Vagina (tissue), 2 donors: ENCODE measurements at regions not wholly inside any gene's neighbourhood (a gene's known extent, or its start where the extent isn't known, plus 50 kb on each side); places are given as distances from the start of the nearest gene placed in this dataset.

Experiments used
- POLR2A ChIP-seq, 2 donors: fragments of 450-650 bp; IDR thresholded peaks; one replicate each; pipeline ENCODE4 v1.6.1; 2017; ENCODE audit warnings: antibody characterized with exemption in 2 of 2, mild to moderate bottlenecking in 2 of 2, moderate library complexity in 2 of 2
- TF ChIP-seq, protein P1 (sequence below), 3 experiments: fragments of 450-650 bp in 2 of 3; fragments of 200-600 bp in 1 of 3; sonication (generic) in 1 of 3; IDR thresholded peaks; one replicate each; pipeline ENCODE4 v1.5.1; 2017 to 2019; ENCODE audit warnings: antibody characterized with exemption in 3 of 3, mild to moderate bottlenecking in 2 of 3, moderate library complexity in 2 of 3

DNA sequence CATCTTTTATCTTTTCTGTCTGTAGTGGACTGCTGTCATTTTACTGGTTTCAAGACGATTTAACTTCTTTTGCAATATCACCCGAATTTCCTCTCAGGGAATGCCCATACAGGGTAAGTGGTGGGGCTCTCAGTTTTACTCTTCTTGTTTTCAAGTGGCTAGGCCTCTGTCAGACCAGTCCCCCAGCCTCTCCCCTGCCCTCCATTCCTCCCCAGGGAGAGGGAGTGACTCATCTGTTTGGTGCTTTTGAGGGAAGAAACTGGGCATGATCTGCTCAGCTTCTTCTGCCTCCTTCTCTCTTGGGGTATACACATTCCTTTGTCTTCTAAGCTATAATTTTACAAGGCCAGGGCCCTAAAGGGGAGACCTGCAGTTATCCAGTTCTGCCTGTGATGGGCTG lies 332.0 kb downstream of the CBLN1 start:
- TF ChIP-seq, protein P1, sequence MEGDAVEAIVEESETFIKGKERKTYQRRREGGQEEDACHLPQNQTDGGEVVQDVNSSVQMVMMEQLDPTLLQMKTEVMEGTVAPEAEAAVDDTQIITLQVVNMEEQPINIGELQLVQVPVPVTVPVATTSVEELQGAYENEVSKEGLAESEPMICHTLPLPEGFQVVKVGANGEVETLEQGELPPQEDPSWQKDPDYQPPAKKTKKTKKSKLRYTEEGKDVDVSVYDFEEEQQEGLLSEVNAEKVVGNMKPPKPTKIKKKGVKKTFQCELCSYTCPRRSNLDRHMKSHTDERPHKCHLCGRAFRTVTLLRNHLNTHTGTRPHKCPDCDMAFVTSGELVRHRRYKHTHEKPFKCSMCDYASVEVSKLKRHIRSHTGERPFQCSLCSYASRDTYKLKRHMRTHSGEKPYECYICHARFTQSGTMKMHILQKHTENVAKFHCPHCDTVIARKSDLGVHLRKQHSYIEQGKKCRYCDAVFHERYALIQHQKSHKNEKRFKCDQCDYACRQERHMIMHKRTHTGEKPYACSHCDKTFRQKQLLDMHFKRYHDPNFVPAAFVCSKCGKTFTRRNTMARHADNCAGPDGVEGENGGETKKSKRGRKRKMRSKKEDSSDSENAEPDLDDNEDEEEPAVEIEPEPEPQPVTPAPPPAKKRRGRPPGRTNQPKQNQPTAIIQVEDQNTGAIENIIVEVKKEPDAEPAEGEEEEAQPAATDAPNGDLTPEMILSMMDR (IDR thresholded peaks at IDR 0.05) = no peak
- TF ChIP-seq POLR2A (IDR thresholded peaks at IDR 0.05) = no peak
